H1 (cell line): ENCODE measurements at regions not wholly inside any gene's neighbourhood (a gene's known extent, or its start where the extent isn't known, plus 50 kb on each side); places are given as distances from the start of the nearest gene placed in this dataset.

ENCODE experiments used
- CTCF ChIA-PET: fragments of 300-600 bp; sonication (Branson Sonifier 250); formaldehyde crosslinking; loops from one replicate; lab custom pipeline; 2021; ENCODE audit not compliant: partially characterized antibody; lab: Charles Lee
- POLR2A ChIA-PET: fragments of 300-600 bp; sonication (Branson Sonifier 250); formaldehyde crosslinking; loops from one replicate; lab custom pipeline; 2021; ENCODE audit warnings: inconsistent platforms; ENCODE audit not compliant: partially characterized antibody; lab: Charles Lee
- DNase-seq, 2 experiments: peaks; one replicate each; pipeline versions ENCODE4 v3.0.0 to v3.0.0-alpha.2; 2010 to 2022; ENCODE audit warnings: low spot score in 2 of 2, low read depth in 1 of 2, mixed read lengths in 1 of 2
- FAIRE-seq: peaks from 2 replicates; lab custom pipeline; 2011; peaks lifted over from hg19 to GRCh38; lab: Jason Lieb, UNC
- H2AFZ ChIP-seq: 2 replicates; pipeline ENCODE4 v1.8.1; 2012; ENCODE audit warnings: low read length, inconsistent platforms
- H2AK5ac ChIP-seq: 2 replicates; pipeline ENCODE4 v1.6.1; 2013; ENCODE audit warnings: low read depth, low read length
- H2BK120ac ChIP-seq: replicated peaks from 2 replicates; pipeline ENCODE3; 2013; ENCODE audit warnings: low read depth, low read length, inconsistent platforms
- H2BK12ac ChIP-seq: 2 replicates; pipeline ENCODE4 v1.6.1; 2013; ENCODE audit warnings: low read depth, low read length
- H2BK15ac ChIP-seq: 2 replicates; pipeline ENCODE4 v1.6.1; 2013; ENCODE audit warnings: low read length
- H2BK20ac ChIP-seq: 2 replicates; pipeline ENCODE4 v1.6.1; 2013; ENCODE audit warnings: low read length
- H2BK5ac ChIP-seq: 2 replicates; pipeline ENCODE4 v1.6.1; 2013; ENCODE audit warnings: low read depth, low read length
- H3K14ac ChIP-seq: 2 replicates; pipeline ENCODE4 v1.6.1; 2013; ENCODE audit warnings: inconsistent platforms; ENCODE audit not compliant: insufficient read length
- H3K18ac ChIP-seq: 2 replicates; pipeline ENCODE4 v1.6.1; 2013; ENCODE audit warnings: low read length; ENCODE audit errors: extremely low read depth
- H3K23ac ChIP-seq: 2 replicates; pipeline ENCODE4 v1.6.1; 2013; ENCODE audit warnings: inconsistent platforms; ENCODE audit not compliant: insufficient read length
- H3K23me2 ChIP-seq: 2 replicates; pipeline ENCODE4 v1.6.1; 2013; ENCODE audit warnings: low read depth, low read length
- H3K27ac ChIP-seq: 2 replicates; pipeline ENCODE4 v1.6.1; 2011; ENCODE audit warnings: low read depth, low read length, inconsistent platforms
- H3K27me3 ChIP-seq, 4 experiments: replicated peaks in 1 of 4; 1 replicate in 1 of 4; 2 replicates in 3 of 4; pipeline versions ENCODE4 v1.6.1 to v1.8.1; 2011 to 2013; ENCODE audit warnings: low read length in 3 of 4, mild to moderate bottlenecking in 3 of 4, inconsistent platforms in 2 of 4, mixed read lengths in 2 of 4, moderate library complexity in 1 of 4; ENCODE audit not compliant: control insufficient read depth in 3 of 4, insufficient read depth in 3 of 4; ENCODE audit errors: extremely low read depth in 1 of 4
- H3K36me3 ChIP-seq, 4 experiments: 2 replicates each; pipeline versions ENCODE4 v1.6.1 to v1.8.1; 2011 to 2013; ENCODE audit warnings: mild to moderate bottlenecking in 4 of 4, low read length in 3 of 4, moderate library complexity in 2 of 4, control low read depth in 1 of 4, inconsistent platforms in 1 of 4; ENCODE audit not compliant: insufficient read depth in 4 of 4, control insufficient read depth in 2 of 4
- H3K4ac ChIP-seq: replicated peaks from 2 replicates; pipeline ENCODE3; 2013; ENCODE audit warnings: low read length, low read depth, mixed read lengths, inconsistent platforms; ENCODE audit not compliant: insufficient read length
- H3K4me1 ChIP-seq, 4 experiments: replicated peaks in 1 of 4; 1 replicate in 1 of 4; 2 replicates in 3 of 4; pipeline versions ENCODE4 v1.6.1 to v1.8.1; 2011 to 2013; ENCODE audit warnings: low read length in 3 of 4, inconsistent platforms in 2 of 4, mixed read lengths in 1 of 4; ENCODE audit not compliant: insufficient read depth in 4 of 4, control insufficient read depth in 3 of 4
- H3K4me2 ChIP-seq, 2 experiments: 2 replicates each; pipeline versions ENCODE4 v1.6.1 to v1.8.1; 2011 to 2013; ENCODE audit warnings: low read depth in 2 of 2, low read length in 2 of 2, control low read depth in 1 of 2, inconsistent platforms in 1 of 2, mild to moderate bottlenecking in 1 of 2; ENCODE audit not compliant: insufficient read depth in 1 of 2
- H3K4me3 ChIP-seq, 4 experiments: fragments of 200-600, 300-600 bp in 1 of 4; sonication (generic), shearing (Covaris generic), sonication (Bioruptor Twin) in 1 of 4; 2 replicates each; pipeline versions ENCODE4 v1.5.1 to v1.8.1; 2011 to 2016; ENCODE audit warnings: low read length in 4 of 4, low read depth in 3 of 4, control low read depth in 2 of 4, inconsistent platforms in 2 of 4, mild to moderate bottlenecking in 2 of 4, mixed read lengths in 1 of 4, moderate library complexity in 1 of 4; ENCODE audit not compliant: insufficient read depth in 2 of 4; ENCODE audit errors: extremely low read depth in 1 of 4
- H3K56ac ChIP-seq: replicated peaks from 2 replicates; pipeline ENCODE3; 2013; ENCODE audit warnings: low read depth, mild to moderate bottlenecking, mixed read lengths, low read length, inconsistent platforms; ENCODE audit not compliant: insufficient read length
- H3K79me1 ChIP-seq: 2 replicates; pipeline ENCODE4 v1.6.1; 2013; ENCODE audit warnings: low read depth, low read length, control low read depth
- H3K79me2 ChIP-seq, 2 experiments: 2 replicates each; pipeline versions ENCODE4 v1.6.1 to v1.8.1; 2012 to 2013; ENCODE audit warnings: low read length in 2 of 2, mild to moderate bottlenecking in 2 of 2, inconsistent platforms in 1 of 2; ENCODE audit not compliant: insufficient read depth in 2 of 2, control insufficient read depth in 1 of 2
- H3K9ac ChIP-seq, 4 experiments: replicated peaks in 1 of 4; 1 replicate in 1 of 4; 2 replicates in 3 of 4; pipeline versions ENCODE4 v1.6.1 to v1.8.1; 2011 to 2013; ENCODE audit warnings: low read depth in 3 of 4, low read length in 3 of 4, control low read depth in 2 of 4, mild to moderate bottlenecking in 2 of 4, moderate library complexity in 2 of 4, inconsistent platforms in 1 of 4; ENCODE audit errors: extremely low read depth in 1 of 4
- H3K9me3 ChIP-seq, 2 experiments: 2 replicates each; pipeline versions ENCODE4 v1.6.1 to v1.8.1; 2012 to 2013; ENCODE audit warnings: mild to moderate bottlenecking in 2 of 2, moderate library complexity in 2 of 2, control low read depth in 1 of 2, inconsistent platforms in 1 of 2, low read depth in 1 of 2, low read length in 1 of 2, mixed read lengths in 1 of 2; ENCODE audit not compliant: insufficient read depth in 2 of 2
- H4K20me1 ChIP-seq, 2 experiments: replicated peaks in 1 of 2; 2 replicates each; pipeline versions ENCODE3 to v1.8.1; 2011 to 2013; ENCODE audit warnings: inconsistent platforms in 2 of 2, low read length in 2 of 2, mild to moderate bottlenecking in 1 of 2; ENCODE audit not compliant: insufficient read depth in 2 of 2, control insufficient read depth in 1 of 2
- H4K5ac ChIP-seq: 2 replicates; pipeline ENCODE4 v1.6.1; 2013; ENCODE audit warnings: low read length, low read depth, mixed read lengths, inconsistent platforms; ENCODE audit not compliant: insufficient read length
- H4K8ac ChIP-seq: 2 replicates; pipeline ENCODE4 v1.8.0; 2013; ENCODE audit warnings: mild to moderate bottlenecking, moderate library complexity, low read length, inconsistent platforms; ENCODE audit not compliant: insufficient read depth; ENCODE audit errors: extremely low read depth
- H4K91ac ChIP-seq: replicated peaks from 2 replicates; pipeline ENCODE3; 2013; ENCODE audit warnings: low read length, mixed read lengths, inconsistent platforms; ENCODE audit not compliant: insufficient read length
- CEBPB ChIP-seq: IDR thresholded peaks from 2 replicates; pipeline ENCODE4 v1.6.1; 2012; ENCODE audit warnings: low read depth, low read length
- EP300 ChIP-seq, 2 experiments: IDR thresholded peaks; 1 replicate in 1 of 2; 2 replicates in 1 of 2; pipeline ENCODE4 v1.6.1; 2011 to 2012; ENCODE audit warnings: low read depth in 2 of 2, low read length in 2 of 2, mild to moderate bottlenecking in 2 of 2, borderline replicate concordance in 1 of 2, inconsistent platforms in 1 of 2, moderate library complexity in 1 of 2
- PHF8 ChIP-seq: fragments of 200-600 bp; sonication (generic); conservative IDR thresholded peaks from 2 replicates; pipeline ENCODE4 v1.7.1; 2012; ENCODE audit warnings: low read depth, mild to moderate bottlenecking, inconsistent platforms, low read length, moderate library complexity
- RBBP5 ChIP-seq: IDR thresholded peaks from 2 replicates; pipeline ENCODE4 v1.7.1; 2012; ENCODE audit warnings: low read depth, mild to moderate bottlenecking, inconsistent platforms, low read length, moderate library complexity, borderline replicate concordance
- RNF2 ChIP-seq: fragments of 200-900, 300-1000 bp; sonication (generic); IDR thresholded peaks from 2 replicates; pipeline ENCODE4 v1.7.1; 2016; ENCODE audit warnings: borderline replicate concordance, low read depth, mild to moderate bottlenecking, antibody characterized with exemption, low read length; ENCODE audit not compliant: poor library complexity, severe bottlenecking; ENCODE audit errors: missing control alignments
- SP2 ChIP-seq: IDR thresholded peaks from 2 replicates; pipeline ENCODE4 v1.6.1; 2012; ENCODE audit warnings: mild to moderate bottlenecking, low read length, inconsistent platforms
- TAF7 ChIP-seq: optimal IDR thresholded peaks from 2 replicates; pipeline ENCODE3; 2011; ENCODE audit warnings: low read depth, mild to moderate bottlenecking, inconsistent platforms, low read length, moderate library complexity, borderline replicate concordance
- TCF12 ChIP-seq: IDR thresholded peaks from 2 replicates; pipeline ENCODE4 v1.6.1; 2011; ENCODE audit warnings: low read depth, mild to moderate bottlenecking, low read length
- TEAD4 ChIP-seq: IDR thresholded peaks from 2 replicates; pipeline ENCODE4 v1.6.1; 2012; ENCODE audit warnings: low read depth, low read length, inconsistent platforms, mixed read lengths
- WGBS, 2 experiments: shearing (Covaris generic) in 1 of 2; methylation state at CpG; one replicate each; pipeline versions ENCODE4 v1.1.6 to v1.1.7; 2013 to 2015; ENCODE audit warnings: low lambda C conversion rate in 2 of 2, mixed read lengths in 2 of 2, inconsistent platforms in 1 of 2, low coverage in 1 of 2, missing lambda C conversion rate in 1 of 2; ENCODE audit not compliant: insufficient replicate concordance in 2 of 2, insufficient coverage in 1 of 2, insufficient read length in 1 of 2; ENCODE audit errors: extremely low coverage in 1 of 2, missing lambda C conversion rate in 1 of 2; 5-methylcytosine and 5-hydroxymethylcytosine counted together
- TF ChIP-seq, protein P1 (sequence below), 3 experiments: IDR thresholded peaks; 1 replicate in 2 of 3; 2 replicates in 1 of 3; pipeline versions ENCODE4 v1.5.1 to v1.6.1; 2011; ENCODE audit warnings: low read length in 3 of 3, mild to moderate bottlenecking in 3 of 3, inconsistent platforms in 2 of 3, low read depth in 1 of 3, moderate library complexity in 1 of 3; ENCODE audit not compliant: insufficient read depth in 1 of 3; ENCODE audit errors: control extremely low read depth in 1 of 3
- TF ChIP-seq, protein P2 (sequence below): IDR thresholded peaks from 2 replicates; pipeline ENCODE4 v1.6.1; 2012; ENCODE audit warnings: inconsistent platforms

DNA sequence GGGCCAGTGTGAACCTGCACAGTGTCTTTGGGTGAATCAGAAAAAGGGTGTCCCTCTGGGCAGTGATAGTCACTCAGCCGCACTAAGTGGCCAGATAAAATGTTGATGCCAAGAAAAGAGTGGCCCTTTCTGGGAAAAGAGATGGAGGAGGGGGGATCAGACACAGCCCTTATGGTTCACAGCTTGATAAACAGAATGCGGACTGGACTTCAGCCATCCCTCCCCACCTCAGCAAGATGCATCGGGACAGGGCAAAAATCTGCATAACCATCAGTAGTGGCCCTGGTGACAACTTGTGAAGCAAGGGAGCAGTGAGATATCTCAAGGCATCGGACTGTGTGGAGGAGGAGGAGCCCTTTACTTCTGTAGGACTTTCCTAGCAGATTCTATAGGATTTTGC, 353.8 kb upstream of the PLXNA2 start:
- no peak overlapping the region for H2BK5ac ChIP-seq
- WGBS, 2 experiments: 91% methylated on average over 4 of the region's 4 CpGs; no CpG with 5 or more reads in 1 of the 2 experiments
- H3K4ac ChIP-seq: no peak overlapping the region
- no peaks in the 10 kb centered on the region for H3K9me3 ChIP-seq
- no peaks in the 10 kb centered on the region for H3K79me2 ChIP-seq
- no peak for FAIRE-seq
- H2BK120ac ChIP-seq: no peak overlapping the region
- no peak overlapping the region for H3K9ac ChIP-seq
- no peak overlapping the region for H3K18ac ChIP-seq
- POLR2A ChIA-PET: no interaction called here
- no peak overlapping the region for H3K56ac ChIP-seq
- no peaks in the 10 kb centered on the region for H3K79me1 ChIP-seq
- no peak overlapping the region for H4K5ac ChIP-seq
- H3K36me3 ChIP-seq: no peaks in the 10 kb centered on the region
- TF ChIP-seq RNF2: no peak
- no peak for TF ChIP-seq EP300 (IDR thresholded peaks at IDR 0.05; ENCODE audit: borderline replicate concordance in 1 of 2, low read depth in 2 of 2, low read length in 2 of 2)
- TF ChIP-seq, protein P1, sequence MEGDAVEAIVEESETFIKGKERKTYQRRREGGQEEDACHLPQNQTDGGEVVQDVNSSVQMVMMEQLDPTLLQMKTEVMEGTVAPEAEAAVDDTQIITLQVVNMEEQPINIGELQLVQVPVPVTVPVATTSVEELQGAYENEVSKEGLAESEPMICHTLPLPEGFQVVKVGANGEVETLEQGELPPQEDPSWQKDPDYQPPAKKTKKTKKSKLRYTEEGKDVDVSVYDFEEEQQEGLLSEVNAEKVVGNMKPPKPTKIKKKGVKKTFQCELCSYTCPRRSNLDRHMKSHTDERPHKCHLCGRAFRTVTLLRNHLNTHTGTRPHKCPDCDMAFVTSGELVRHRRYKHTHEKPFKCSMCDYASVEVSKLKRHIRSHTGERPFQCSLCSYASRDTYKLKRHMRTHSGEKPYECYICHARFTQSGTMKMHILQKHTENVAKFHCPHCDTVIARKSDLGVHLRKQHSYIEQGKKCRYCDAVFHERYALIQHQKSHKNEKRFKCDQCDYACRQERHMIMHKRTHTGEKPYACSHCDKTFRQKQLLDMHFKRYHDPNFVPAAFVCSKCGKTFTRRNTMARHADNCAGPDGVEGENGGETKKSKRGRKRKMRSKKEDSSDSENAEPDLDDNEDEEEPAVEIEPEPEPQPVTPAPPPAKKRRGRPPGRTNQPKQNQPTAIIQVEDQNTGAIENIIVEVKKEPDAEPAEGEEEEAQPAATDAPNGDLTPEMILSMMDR (IDR thresholded peaks at IDR 0.05; ENCODE audit: control extremely low read depth in 1 of 3, insufficient read depth in 1 of 3, low read depth in 1 of 3, low read length in 3 of 3): no peak
- TF ChIP-seq, protein P2, sequence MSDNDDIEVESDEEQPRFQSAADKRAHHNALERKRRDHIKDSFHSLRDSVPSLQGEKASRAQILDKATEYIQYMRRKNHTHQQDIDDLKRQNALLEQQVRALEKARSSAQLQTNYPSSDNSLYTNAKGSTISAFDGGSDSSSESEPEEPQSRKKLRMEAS: no peak
- no peak for TF ChIP-seq CEBPB
- no peak for TF ChIP-seq SP2
- TF ChIP-seq RBBP5: no peak
- no peak for TF ChIP-seq PHF8
- no peak for TF ChIP-seq TEAD4
- no peak for TF ChIP-seq TAF7
- no peak for TF ChIP-seq TCF12
- H2AK5ac ChIP-seq: no peak overlapping the region
- H3K27me3 ChIP-seq: no peaks in the 10 kb centered on the region; a peak in 2 of 7 replicates
- no peak overlapping the region for H3K23ac ChIP-seq
- no peak overlapping the region for H3K14ac ChIP-seq
- H3K4me1 ChIP-seq: peaks cover 5 to 17% (median 10%) of the 10 kb centered on the region in 4 experiments; a peak in 6 of 7 replicates
- H3K23me2 ChIP-seq: no peaks in the 10 kb centered on the region
- H2BK20ac ChIP-seq: no peak overlapping the region
- H2BK15ac ChIP-seq: no peak overlapping the region
- H4K8ac ChIP-seq: no peak overlapping the region
- H2AFZ ChIP-seq: no peak overlapping the region
- no peaks in the 10 kb centered on the region for H4K20me1 ChIP-seq
- no peak overlapping the region for H3K4me3 ChIP-seq
- no peak overlapping the region for H3K4me2 ChIP-seq
- peak overlapping the region; percentile 34; the same call in 1 of the 2 replicates for H2BK12ac ChIP-seq
- CTCF ChIA-PET: interaction anchor here (1.0 kb wide), 1 partner anchor 8 kb away, joined by 3 read pairs; no protein-coding TSS in a partner anchor
- no peak overlapping the region for H3K27ac ChIP-seq
- DNase-seq: no peak
- no peak overlapping the region for H4K91ac ChIP-seq
